Keratinocyte (primary cell): ENCODE measurements at regions not wholly inside any gene's neighbourhood (a gene's known extent, or its start where the extent isn't known, plus 50 kb on each side); places are given as distances from the start of the nearest gene placed in this dataset.

Source experiments
- DNase-seq: peaks from one replicate; pipeline ENCODE4 v3.0.0-alpha.2; 2011; ENCODE audit warnings: low read depth, missing footprints, low spot score
- FAIRE-seq: peaks from 2 replicates; lab custom pipeline; 2011; peaks lifted over from hg19 to GRCh38; lab: Jason Lieb, UNC
- H2AFZ ChIP-seq: 2 replicates; pipeline ENCODE4 v1.6.0; 2012; ENCODE audit warnings: low read length, control low read depth, inconsistent platforms; ENCODE audit not compliant: control insufficient read depth
- H3K27ac ChIP-seq: 2 replicates; pipeline ENCODE4 v1.5.1; 2011; ENCODE audit warnings: low read length; ENCODE audit not compliant: control insufficient read depth, insufficient read depth
- H3K27me3 ChIP-seq: 3 replicates; pipeline ENCODE4 v1.6.0; 2011; ENCODE audit warnings: low read length; ENCODE audit not compliant: control insufficient read depth, insufficient read depth; ENCODE audit errors: extremely low read depth
- H3K36me3 ChIP-seq, 2 experiments: 2 replicates in 1 of 2; 3 replicates in 1 of 2; pipeline ENCODE4 v1.5.1; 2011; ENCODE audit warnings: low read length in 2 of 2, mild to moderate bottlenecking in 1 of 2; ENCODE audit not compliant: control insufficient read depth in 2 of 2, insufficient read depth in 2 of 2; ENCODE audit errors: extremely low read depth in 1 of 2
- H3K4me1 ChIP-seq: 3 replicates; pipeline ENCODE4 v1.5.1; 2011; ENCODE audit warnings: low read length; ENCODE audit not compliant: control insufficient read depth, insufficient read depth; ENCODE audit errors: extremely low read depth
- H3K4me2 ChIP-seq: 3 replicates; pipeline ENCODE4 v1.6.0; 2011; ENCODE audit warnings: low read depth, low read length; ENCODE audit not compliant: control insufficient read depth, insufficient read depth; ENCODE audit errors: extremely low read depth
- H3K4me3 ChIP-seq, 3 experiments: fragments of 200-600 bp in 1 of 3; sonication (generic) in 1 of 3; 2 replicates in 2 of 3; 3 replicates in 1 of 3; pipeline ENCODE4 v1.5.1; 2011 to 2016; ENCODE audit warnings: low read length in 3 of 3, mild to moderate bottlenecking in 3 of 3, control low read depth in 2 of 3, inconsistent platforms in 1 of 3, low read depth in 1 of 3, mixed read lengths in 1 of 3, mixed run types in 1 of 3, moderate library complexity in 1 of 3; ENCODE audit not compliant: control insufficient read depth in 2 of 3, insufficient read depth in 2 of 3; ENCODE audit errors: extremely low read depth in 1 of 3
- H3K79me2 ChIP-seq: 2 replicates; pipeline ENCODE4 v1.6.0; 2012; ENCODE audit warnings: low read length; ENCODE audit not compliant: control insufficient read depth, insufficient read depth
- H3K9ac ChIP-seq: 3 replicates; pipeline ENCODE4 v1.6.0; 2011; ENCODE audit warnings: low read length; ENCODE audit not compliant: control insufficient read depth, insufficient read depth; ENCODE audit errors: extremely low read depth
- H3K9me1 ChIP-seq: 3 replicates; pipeline ENCODE4 v1.6.0; 2011; ENCODE audit warnings: low read length; ENCODE audit not compliant: control insufficient read depth, insufficient read depth; ENCODE audit errors: extremely low read depth
- H3K9me3 ChIP-seq: 2 replicates; pipeline ENCODE4 v1.5.1; 2012; ENCODE audit warnings: low read depth, low read length; ENCODE audit not compliant: control insufficient read depth
- H4K20me1 ChIP-seq: 3 replicates; pipeline ENCODE4 v1.6.0; 2011; ENCODE audit warnings: low read length; ENCODE audit not compliant: control insufficient read depth, insufficient read depth; ENCODE audit errors: extremely low read depth
- CTCF ChIP-seq, 3 experiments: IDR thresholded peaks in 1 of 3; conservative IDR thresholded peaks in 1 of 3; optimal IDR thresholded peaks in 1 of 3; 2 replicates in 2 of 3; 3 replicates in 1 of 3; pipeline versions ENCODE3 to v1.5.1; 2011; ENCODE audit warnings: low read length in 3 of 3, mild to moderate bottlenecking in 3 of 3, moderate library complexity in 2 of 3, control low read depth in 1 of 3, inconsistent platforms in 1 of 3; ENCODE audit not compliant: insufficient read depth in 2 of 3; ENCODE audit errors: extremely low read depth in 1 of 3
- EZH2 ChIP-seq: IDR thresholded peaks from one replicate; pipeline ENCODE4 v1.6.1; 2012; ENCODE audit warnings: inconsistent platforms, mild to moderate bottlenecking, low read length, moderate library complexity
- dilution Hi-C: fragments of 300-500 bp; cut with MboI; formaldehyde crosslinking; loops from one replicate; pipeline ENCODE4 v1.7.0; 2020; ENCODE audit warnings: low sequenced_read_pairs; ENCODE audit not compliant: extremely low pct_ligation_motif_present

DNA sequence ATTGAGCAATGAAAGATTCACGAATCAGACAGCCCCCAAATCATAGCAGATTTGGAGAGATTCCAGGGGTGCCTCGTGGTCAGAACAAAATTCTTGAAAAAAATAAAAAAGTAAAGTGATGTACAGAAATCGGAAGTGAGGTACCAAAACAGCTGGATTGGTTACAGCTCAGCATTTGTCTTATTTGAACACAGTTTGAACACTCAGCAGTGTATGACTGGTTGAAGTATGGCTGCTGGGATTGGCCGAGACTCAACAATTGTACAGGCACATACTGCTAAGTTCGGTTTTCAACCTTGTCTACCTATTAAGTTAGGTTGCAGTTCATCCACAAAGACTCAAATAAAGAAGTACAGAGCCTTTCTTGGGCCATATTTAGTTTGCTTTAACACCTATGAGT lies 865.4 kb upstream of the TMEM132C start:
- Histone ChIP-seq H3K27me3 (no peaks in the 10 kb centered on the region), H3K27ac (no peak overlapping the region), H2AFZ (no peak overlapping the region), H4K20me1 (no peaks in the 10 kb centered on the region), H3K9me1 (no peaks in the 10 kb centered on the region), H3K4me1 (peaks cover 8% of the 10 kb centered on the region), H3K9ac (no peak overlapping the region), H3K4me3 (no peak overlapping the region), H3K4me2 (no peak overlapping the region), H3K36me3 (no peaks in the 10 kb centered on the region), H3K9me3 (no peaks in the 10 kb centered on the region), H3K79me2 (no peaks in the 10 kb centered on the region)
- TF ChIP-seq EZH2 (no peak), CTCF (optimal IDR thresholded peaks at IDR 0.05 in 1 of 3, IDR thresholded peaks at IDR 0.05 in 1 of 3, conservative IDR thresholded peaks at IDR 0.05 in 1 of 3; ENCODE audit: extremely low read depth in 1 of 3, insufficient read depth in 2 of 3, low read length in 3 of 3) (no peak)
- DNase-seq: no peak
- no peak for FAIRE-seq
- dilution Hi-C loops: no loop called here

GRCh38 chr12:127411166-127411915 lies 855.6 kb upstream of the TMEM132C start:
- Histone ChIP-seq H3K9me1 (no peaks in the 10 kb centered on the region), H2AFZ (no peak overlapping the region), H3K27ac (no peak overlapping the region), H3K4me1 (peaks cover 3% of the 10 kb centered on the region), H4K20me1 (no peaks in the 10 kb centered on the region), H3K4me2 (no peak overlapping the region), H3K4me3 (no peak overlapping the region), H3K9ac (no peak overlapping the region), H3K9me3 (no peaks in the 10 kb centered on the region), H3K79me2 (no peaks in the 10 kb centered on the region), H3K27me3 (no peaks in the 10 kb centered on the region), H3K36me3 (no peaks in the 10 kb centered on the region)
- no peak for DNase-seq
- dilution Hi-C loops: no loop called here
- no peak for FAIRE-seq
- no peak for TF ChIP-seq EZH2
- no peak for TF ChIP-seq CTCF (optimal IDR thresholded peaks at IDR 0.05 in 1 of 3, IDR thresholded peaks at IDR 0.05 in 1 of 3, conservative IDR thresholded peaks at IDR 0.05 in 1 of 3; ENCODE audit: extremely low read depth in 1 of 3, insufficient read depth in 2 of 3, low read length in 3 of 3)
